ENCODE measurements at regions not wholly inside any gene's neighbourhood (a gene's known extent, or its start where the extent isn't known, plus 50 kb on each side); places are given as distances from the start of the nearest gene placed in this dataset.

GRCh38 chr18:32621034-32621433 is 150.4 kb upstream of the GAREM1 start:
- POLR2A ChIA-PET = no interaction called here
- H3K9ac ChIP-seq (ENCODE audit: low read length) = no peak overlapping the region
- H3K9me3 ChIP-seq (ENCODE audit: control insufficient read depth in 1 of 2, insufficient read depth in 1 of 2, low read depth in 1 of 2, low read length in 2 of 2) = no peaks in the 10 kb centered on the region
- CTCF ChIA-PET = no interaction called here
- no peaks in the 10 kb centered on the region for H3K4me1 ChIP-seq (ENCODE audit: control insufficient read depth in 1 of 2, insufficient read depth in 2 of 2, low read length in 2 of 2)
- ATAC-seq (no peak), DNase-seq (ENCODE audit: low read depth, low spot score) (no peak)
- no peaks in the 10 kb centered on the region for H3K9me2 ChIP-seq (ENCODE audit: insufficient read depth)
- no peaks in the 10 kb centered on the region for H3K36me3 ChIP-seq (ENCODE audit: control insufficient read depth in 1 of 2, insufficient read depth in 2 of 2, low read length in 2 of 2)
- RAD21 ChIA-PET (ENCODE audit: low non-redundant PET in 1 of 2, low total read pairs in 2 of 2, uncharacterized antibody in 2 of 2, unreplicated experiment in 2 of 2) = no interaction called here
- no TSS peak for BruUV-seq (replicated peaks)
- H3K4me2 ChIP-seq (ENCODE audit: low read length) = no peak overlapping the region
- peaks cover 20% of the 10 kb centered on the region for H3K27me3 ChIP-seq (ENCODE audit: insufficient read depth, low read length)
- no peak overlapping the region for H3K4me3 ChIP-seq (replicated peaks in 1 of 2; ENCODE audit: low read depth in 1 of 2, low read length in 2 of 2)
- no peak overlapping the region for H2AFZ ChIP-seq (ENCODE audit: low read depth, low read length, poor library complexity, severe bottlenecking)
- no peaks in the 10 kb centered on the region for H3K79me2 ChIP-seq (ENCODE audit: insufficient read depth, low read length)
- intact Hi-C loops (cut with micrococcal nuclease) = no loop called here
- H3K27ac ChIP-seq (ENCODE audit: low read depth, low read length) = no peak overlapping the region
- TF ChIP-seq ZNF274 (IDR thresholded peaks at IDR 0.05; ENCODE audit: low read depth, low read length) = no peak
- TF ChIP-seq TCF7L2 (IDR thresholded peaks at IDR 0.05; ENCODE audit: borderline replicate concordance, extremely low read depth, insufficient read depth, insufficient read length) = no peak
- no peak for TF ChIP-seq MAX (IDR thresholded peaks at IDR 0.05)
- TF ChIP-seq SRF (IDR thresholded peaks at IDR 0.05; ENCODE audit: low read depth) = no peak
- TF ChIP-seq FOSL1 (IDR thresholded peaks at IDR 0.05; ENCODE audit: low read depth) = no peak
- TF ChIP-seq SP1 (IDR thresholded peaks at IDR 0.05; ENCODE audit: low read depth) = no peak
- no peak for TF ChIP-seq CEBPB (IDR thresholded peaks at IDR 0.05; ENCODE audit: low read depth)
- no peak for TF ChIP-seq EZH2 (IDR thresholded peaks at IDR 0.05)
- TF ChIP-seq CTCF (IDR thresholded peaks at IDR 0.05 in 2 of 3, conservative IDR thresholded peaks at IDR 0.05 in 1 of 3; ENCODE audit: borderline replicate concordance in 1 of 3, insufficient read depth in 1 of 3, low read depth in 2 of 3, low read length in 2 of 3) = no peak
- TF ChIP-seq ZBTB33 (IDR thresholded peaks at IDR 0.05; ENCODE audit: extremely low read depth, insufficient replicate concordance, low read length) = no peak
- TF ChIP-seq POLR2A (IDR thresholded peaks at IDR 0.05; ENCODE audit: borderline replicate concordance, extremely low read depth, insufficient read depth, insufficient read length) = no peak
- TF ChIP-seq REST (IDR thresholded peaks at IDR 0.05; ENCODE audit: low read depth) = no peak
- no peaks in the 10 kb centered on the region for H4K20me1 ChIP-seq (ENCODE audit: insufficient read depth)
